NB4 (cell line): ENCODE measurements at regions not wholly inside any gene's neighbourhood (a gene's known extent, or its start where the extent isn't known, plus 50 kb on each side); places are given as distances from the start of the nearest gene placed in this dataset.

ENCODE experiments used
- TF ChIP-seq, protein P1 (sequence below): IDR thresholded peaks from one replicate; pipeline ENCODE4 v1.5.1; 2012; ENCODE audit warnings: low read depth, low read length
- TF ChIP-seq, protein P2 (sequence below): IDR thresholded peaks from 2 replicates; pipeline ENCODE4 v1.6.1; 2011; ENCODE audit warnings: low read depth, low read length

DNA sequence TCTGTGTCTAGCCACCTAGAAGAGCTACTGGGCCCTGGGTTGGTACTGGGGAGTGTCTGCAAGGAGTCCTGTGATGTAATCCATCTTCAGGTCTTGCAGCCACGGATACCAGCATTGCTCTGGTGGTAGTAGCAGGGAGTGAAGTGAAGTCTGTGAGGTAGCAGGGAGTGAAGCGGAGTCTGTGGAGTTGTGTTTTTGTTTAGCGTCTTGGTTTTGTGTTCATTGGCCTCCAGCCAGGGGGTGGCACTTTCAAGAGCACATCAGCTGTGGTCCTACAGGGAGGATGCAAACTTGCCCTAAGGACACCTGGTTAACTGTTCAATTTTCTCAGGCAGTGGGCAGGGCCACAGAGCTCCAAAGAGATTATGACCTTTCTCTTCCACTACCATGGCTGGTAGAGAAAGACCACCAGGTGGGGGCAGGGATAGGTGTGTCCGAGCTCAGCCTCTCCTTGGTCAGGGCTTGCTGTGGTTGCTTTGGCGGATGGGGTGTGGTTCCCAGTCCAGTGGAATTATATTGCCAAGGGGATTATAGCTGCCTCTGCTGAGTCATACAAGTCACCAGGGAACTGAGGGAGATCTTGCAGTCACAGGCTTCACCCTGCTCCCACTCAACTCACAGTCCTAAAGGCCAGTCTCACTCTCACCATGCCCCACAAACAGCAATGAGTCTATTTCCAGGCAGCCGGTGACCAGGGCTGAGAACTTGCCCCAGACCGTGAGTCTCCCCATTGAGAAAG is 424.7 kb downstream of the ZBBX start:
- TF ChIP-seq, protein P1, sequence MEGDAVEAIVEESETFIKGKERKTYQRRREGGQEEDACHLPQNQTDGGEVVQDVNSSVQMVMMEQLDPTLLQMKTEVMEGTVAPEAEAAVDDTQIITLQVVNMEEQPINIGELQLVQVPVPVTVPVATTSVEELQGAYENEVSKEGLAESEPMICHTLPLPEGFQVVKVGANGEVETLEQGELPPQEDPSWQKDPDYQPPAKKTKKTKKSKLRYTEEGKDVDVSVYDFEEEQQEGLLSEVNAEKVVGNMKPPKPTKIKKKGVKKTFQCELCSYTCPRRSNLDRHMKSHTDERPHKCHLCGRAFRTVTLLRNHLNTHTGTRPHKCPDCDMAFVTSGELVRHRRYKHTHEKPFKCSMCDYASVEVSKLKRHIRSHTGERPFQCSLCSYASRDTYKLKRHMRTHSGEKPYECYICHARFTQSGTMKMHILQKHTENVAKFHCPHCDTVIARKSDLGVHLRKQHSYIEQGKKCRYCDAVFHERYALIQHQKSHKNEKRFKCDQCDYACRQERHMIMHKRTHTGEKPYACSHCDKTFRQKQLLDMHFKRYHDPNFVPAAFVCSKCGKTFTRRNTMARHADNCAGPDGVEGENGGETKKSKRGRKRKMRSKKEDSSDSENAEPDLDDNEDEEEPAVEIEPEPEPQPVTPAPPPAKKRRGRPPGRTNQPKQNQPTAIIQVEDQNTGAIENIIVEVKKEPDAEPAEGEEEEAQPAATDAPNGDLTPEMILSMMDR = no peak
- TF ChIP-seq, protein P2, sequence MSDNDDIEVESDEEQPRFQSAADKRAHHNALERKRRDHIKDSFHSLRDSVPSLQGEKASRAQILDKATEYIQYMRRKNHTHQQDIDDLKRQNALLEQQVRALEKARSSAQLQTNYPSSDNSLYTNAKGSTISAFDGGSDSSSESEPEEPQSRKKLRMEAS = no peak
